Mucosa of rectum (tissue), 2 donors: ENCODE measurements at regions not wholly inside any gene's neighbourhood (a gene's known extent, or its start where the extent isn't known, plus 50 kb on each side); places are given as distances from the start of the nearest gene placed in this dataset.

Source experiments
- H3K27ac ChIP-seq, 2 donors: one replicate each; pipeline ENCODE4 v1.7.0; 2013; ENCODE audit warnings: inconsistent platforms in 2 of 2, low read depth in 2 of 2, low read length in 2 of 2
- H3K27me3 ChIP-seq, 2 donors: one replicate each; pipeline ENCODE4 v1.7.0; 2013; ENCODE audit warnings: low read length in 2 of 2; ENCODE audit not compliant: control insufficient read depth in 2 of 2, insufficient read depth in 2 of 2
- H3K36me3 ChIP-seq, 2 donors: one replicate each; pipeline ENCODE4 v1.7.0; 2013; ENCODE audit warnings: low read length in 2 of 2; ENCODE audit not compliant: control insufficient read depth in 2 of 2, insufficient read depth in 2 of 2
- H3K4me1 ChIP-seq, 2 donors: one replicate each; pipeline ENCODE4 v1.7.0; 2013; ENCODE audit warnings: low read length in 2 of 2, mild to moderate bottlenecking in 1 of 2; ENCODE audit not compliant: control insufficient read depth in 2 of 2, insufficient read depth in 2 of 2
- H3K4me3 ChIP-seq, 2 donors: one replicate each; pipeline ENCODE4 v1.7.0; 2013; ENCODE audit warnings: low read length in 2 of 2
- H3K9ac ChIP-seq, 2 donors: one replicate each; pipeline ENCODE4 v1.7.0; 2013; ENCODE audit warnings: low read length in 2 of 2, low read depth in 1 of 2, mild to moderate bottlenecking in 1 of 2
- H3K9me3 ChIP-seq, 2 donors: one replicate each; pipeline ENCODE4 v1.7.0; 2013; ENCODE audit warnings: low read length in 2 of 2; ENCODE audit not compliant: control insufficient read depth in 2 of 2
- donor health status: healthy.
- donor health status: Normal muscosa, but diverticular disease.

DNA sequence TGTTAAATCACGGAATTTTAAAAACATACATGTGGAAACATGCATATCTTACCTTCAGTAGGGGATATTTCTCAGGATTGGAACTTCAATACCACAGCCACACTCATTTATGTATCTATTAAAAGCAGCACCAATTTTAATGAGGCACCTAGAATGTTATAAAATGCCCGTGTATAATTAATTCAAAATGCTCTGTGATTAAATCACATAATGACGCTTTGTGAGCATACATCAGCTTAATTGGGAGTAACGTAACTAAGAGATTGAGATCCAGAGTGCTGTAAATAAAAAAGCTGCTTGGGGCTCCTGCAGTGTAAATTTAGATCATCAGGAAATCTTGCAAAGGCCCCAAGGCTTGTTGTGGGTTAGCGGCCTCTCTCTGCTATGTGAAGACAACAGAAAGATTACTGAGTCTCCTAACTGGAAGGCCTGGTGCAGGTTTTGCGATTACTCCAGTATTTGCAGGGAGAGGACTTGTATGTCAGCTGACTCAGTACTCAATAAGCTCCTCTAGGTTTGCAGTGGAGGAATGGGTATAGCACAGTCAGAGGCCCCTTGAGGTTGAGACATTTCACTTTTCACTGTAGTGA is 195.5 kb upstream of the PHYHIPL start:
- H3K9ac ChIP-seq: no peak overlapping the region
- H3K27ac ChIP-seq: no peak overlapping the region
- H3K36me3 ChIP-seq: no peaks in the 10 kb centered on the region
- H3K27me3 ChIP-seq: no peaks in the 10 kb centered on the region
- no peaks in the 10 kb centered on the region for H3K9me3 ChIP-seq
- H3K4me3 ChIP-seq: no peak overlapping the region
- no peaks in the 10 kb centered on the region for H3K4me1 ChIP-seq

GRCh38 chr10:58981846-58982245 is 194.6 kb upstream of the PHYHIPL start:
- Histone ChIP-seq H3K4me3 (no peak overlapping the region), H3K9ac (no peak overlapping the region), H3K9me3 (no peaks in the 10 kb centered on the region), H3K27ac (no peak overlapping the region), H3K36me3 (no peaks in the 10 kb centered on the region), H3K4me1 (no peaks in the 10 kb centered on the region), H3K27me3 (no peaks in the 10 kb centered on the region)

- Histone ChIP-seq H3K9me3 (no peaks in the 10 kb centered on the region), H3K36me3 (no peaks in the 10 kb centered on the region), H3K4me3 (no peak overlapping the region), H3K27me3 (no peaks in the 10 kb centered on the region), H3K9ac (no peak overlapping the region), H3K27ac (no peak overlapping the region), H3K4me1 (no peaks in the 10 kb centered on the region)
Observed at GRCh38 chr10:58982470-58983239, 193.8 kb upstream of the PHYHIPL start.

DNA sequence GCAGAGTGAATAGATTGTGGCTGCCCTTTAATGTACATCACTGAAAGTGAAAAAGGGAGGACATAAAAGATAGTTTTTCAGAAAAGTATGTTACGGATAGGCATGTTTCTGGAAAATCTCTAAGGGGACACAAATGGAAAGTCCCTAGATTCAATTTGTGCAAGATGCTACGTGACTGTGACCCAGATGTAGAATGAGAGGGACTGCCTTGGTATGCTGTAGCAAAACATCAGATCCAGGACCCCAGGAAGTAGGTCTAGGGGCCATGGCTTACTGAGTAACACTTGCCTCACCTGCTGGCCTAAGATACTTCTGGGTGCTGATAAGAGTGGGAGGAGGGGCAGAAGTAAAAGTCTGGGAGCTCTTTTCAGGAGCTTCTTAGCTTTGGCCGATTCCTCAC is 191.2 kb upstream of the PHYHIPL start:
- no peaks in the 10 kb centered on the region for H3K4me1 ChIP-seq
- H3K27me3 ChIP-seq: no peaks in the 10 kb centered on the region
- H3K9ac ChIP-seq: no peak overlapping the region
- H3K36me3 ChIP-seq: no peaks in the 10 kb centered on the region
- H3K4me3 ChIP-seq: no peak overlapping the region
- H3K9me3 ChIP-seq: no peaks in the 10 kb centered on the region
- H3K27ac ChIP-seq: no peak overlapping the region

DNA sequence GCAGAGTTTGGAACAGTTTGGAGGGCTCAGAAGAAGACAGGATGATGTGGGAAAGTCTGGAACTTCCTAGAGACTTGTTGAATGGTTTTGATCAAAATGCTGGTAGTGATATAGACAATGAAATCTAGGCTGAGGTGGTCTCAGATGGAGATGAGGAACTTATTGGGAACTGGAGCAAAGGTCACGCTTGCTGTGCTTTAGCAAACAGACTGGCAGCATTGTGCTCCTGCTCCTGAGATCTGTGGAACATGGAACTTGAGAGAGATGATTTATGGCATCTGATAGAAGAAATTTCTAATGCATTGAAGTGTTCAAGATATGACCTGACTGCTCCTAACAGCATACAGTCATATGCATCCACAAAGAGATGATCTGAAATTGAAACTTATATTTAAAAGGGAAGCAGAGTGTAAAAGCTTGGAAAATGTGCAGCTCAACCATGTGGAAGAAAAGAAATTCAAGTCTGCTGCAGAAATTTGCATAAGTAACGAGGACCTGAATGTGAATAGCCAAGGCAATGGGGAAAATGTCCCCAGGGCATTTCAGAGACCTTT is 186.9 kb upstream of the PHYHIPL start:
- Histone ChIP-seq H3K9me3 (no peaks in the 10 kb centered on the region), H3K36me3 (no peaks in the 10 kb centered on the region), H3K27ac (no peak overlapping the region), H3K4me1 (no peaks in the 10 kb centered on the region), H3K27me3 (no peaks in the 10 kb centered on the region), H3K9ac (no peak overlapping the region), H3K4me3 (no peak overlapping the region)

DNA sequence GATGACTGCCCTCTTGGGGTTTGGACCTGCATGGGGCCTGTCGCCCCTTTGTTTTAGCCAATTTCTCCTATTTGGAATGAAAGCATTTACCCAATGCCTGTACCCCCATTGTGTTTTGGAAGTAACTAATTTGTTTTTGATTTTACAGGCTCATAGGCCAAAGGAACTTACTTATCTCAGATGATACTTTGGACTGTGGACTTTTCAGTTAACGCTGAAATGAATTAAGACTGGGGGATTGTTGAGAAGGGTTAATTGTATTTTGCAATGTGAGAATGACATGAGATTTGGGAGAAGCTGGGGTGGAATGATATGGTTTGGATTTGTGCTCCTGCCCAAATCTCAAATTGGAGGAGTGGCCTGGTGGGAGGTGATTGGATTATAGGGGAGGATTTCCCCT is 185.8 kb upstream of the PHYHIPL start:
- no peak overlapping the region for H3K9ac ChIP-seq

DNA sequence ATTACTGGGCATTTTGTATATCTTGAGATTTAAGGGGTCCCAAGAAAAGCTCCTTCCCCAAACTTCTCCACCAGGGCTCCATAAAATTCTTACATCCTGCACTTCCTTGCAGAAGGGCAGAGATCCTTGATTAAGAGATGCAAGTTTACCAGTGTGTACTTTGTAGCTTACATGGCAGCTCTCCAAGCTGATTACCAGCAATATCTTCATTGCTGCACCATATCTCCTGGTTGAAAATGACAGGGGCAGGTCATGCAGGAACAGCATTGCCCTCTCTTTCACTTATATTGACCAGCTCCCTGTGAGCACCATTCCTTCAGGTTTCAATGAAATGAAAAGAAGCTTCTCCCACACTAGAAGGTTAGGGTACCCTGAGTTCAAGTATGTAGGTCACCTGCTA is 184.6 kb upstream of the PHYHIPL start:
- no peak overlapping the region for H3K4me3 ChIP-seq
- no peaks in the 10 kb centered on the region for H3K4me1 ChIP-seq
- H3K9me3 ChIP-seq: no peaks in the 10 kb centered on the region
- no peak overlapping the region for H3K9ac ChIP-seq
- no peaks in the 10 kb centered on the region for H3K27me3 ChIP-seq
- no peaks in the 10 kb centered on the region for H3K36me3 ChIP-seq
- H3K27ac ChIP-seq: no peak overlapping the region

More for the DNA sequence above, 185.8 kb upstream of the PHYHIPL start:
- Histone ChIP-seq H3K4me3 (no peak overlapping the region), H3K27ac (no peak overlapping the region), H3K27me3 (no peaks in the 10 kb centered on the region), H3K4me1 (no peaks in the 10 kb centered on the region), H3K9me3 (no peaks in the 10 kb centered on the region), H3K36me3 (no peaks in the 10 kb centered on the region)

GRCh38 chr10:58992830-58993460 is 183.5 kb upstream of the PHYHIPL start:
- H3K4me1 ChIP-seq: no peaks in the 10 kb centered on the region
- H3K27me3 ChIP-seq: no peaks in the 10 kb centered on the region
- no peak overlapping the region for H3K27ac ChIP-seq
- H3K9me3 ChIP-seq: no peaks in the 10 kb centered on the region
- H3K4me3 ChIP-seq: no peak overlapping the region
- no peaks in the 10 kb centered on the region for H3K36me3 ChIP-seq
- H3K9ac ChIP-seq: no peak overlapping the region

DNA sequence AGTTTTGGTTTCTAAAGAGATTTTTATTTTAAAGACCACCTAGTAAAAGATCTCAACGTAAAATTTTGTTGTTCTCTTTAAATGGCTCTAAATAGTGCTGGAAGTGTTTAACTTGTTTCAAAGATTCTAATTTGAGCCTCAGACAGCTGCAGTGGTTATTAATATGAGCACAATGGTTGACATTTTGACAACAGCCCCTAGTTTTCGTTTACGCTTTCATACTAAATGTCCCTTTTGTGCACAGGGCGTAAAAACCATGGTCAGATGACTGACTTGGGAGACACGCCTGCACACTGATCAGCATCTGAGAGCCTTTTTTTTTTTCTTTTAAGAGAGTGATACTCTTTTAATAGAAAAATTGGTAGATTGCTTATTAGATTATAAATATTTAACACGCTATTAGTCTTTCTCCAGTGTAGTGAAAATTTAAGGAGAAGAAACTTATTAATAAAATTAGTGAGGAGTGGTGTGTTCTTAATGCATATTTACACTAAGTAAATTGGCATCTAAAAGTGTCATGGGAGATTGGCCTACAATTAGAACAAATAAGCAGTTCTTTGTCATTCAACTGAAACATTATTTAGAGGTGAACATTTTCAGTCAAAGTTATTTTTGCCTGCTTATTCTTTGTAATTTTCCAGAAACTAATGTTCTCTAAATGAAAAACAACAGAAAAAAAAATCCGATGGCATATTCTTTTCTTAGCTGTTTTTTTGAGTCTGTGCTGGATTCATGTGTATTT is 182.8 kb upstream of the PHYHIPL start:
- H3K9me3 ChIP-seq: no peaks in the 10 kb centered on the region
- no peaks in the 10 kb centered on the region for H3K27me3 ChIP-seq
- no peaks in the 10 kb centered on the region for H3K4me1 ChIP-seq
- no peak overlapping the region for H3K9ac ChIP-seq
- no peak overlapping the region for H3K27ac ChIP-seq
- H3K4me3 ChIP-seq: no peak overlapping the region
- no peaks in the 10 kb centered on the region for H3K36me3 ChIP-seq
